GM12878 (cell line): ENCODE measurements at regions not wholly inside any gene's neighbourhood (a gene's known extent, or its start where the extent isn't known, plus 50 kb on each side); places are given as distances from the start of the nearest gene placed in this dataset.

Source experiments
- ATAC-seq: fragments of 200-7000 bp; cut with Tn5 transposase; 3 replicates; pipeline ENCODE4 v1.9.1; 2020; ENCODE audit warnings: mild to moderate bottlenecking, moderate library complexity
- BruUV-seq: library from RNA; stranded (reverse); fragments of 400-500 nt; replicated peaks from 2 replicates; lab custom pipeline; 2021; lab: Mats Ljungman, UMichigan
- CTCF ChIA-PET: fragments of 300-600 bp; sonication (Branson Sonifier 250); formaldehyde crosslinking; extraction: SDS; loops from one replicate; lab custom pipeline; 2021; ENCODE audit warnings: inconsistent platforms; lab: Yijun Ruan, JAX
- POLR2A ChIA-PET: fragments of 350-600 bp; formaldehyde crosslinking; extraction: SDS; loops from one replicate; lab custom pipeline; 2021; ENCODE audit warnings: inconsistent platforms; lab: Charles Lee
- RAD21 ChIA-PET: fragments of 300-600 bp; sonication (Branson Sonifier 250); formaldehyde crosslinking; loops from one replicate; lab custom pipeline; 2023; ENCODE audit warnings: antibody characterized with exemption; ENCODE audit not compliant: unreplicated experiment; lab: Charles Lee
- SMC1A ChIA-PET: fragments of 300-600 bp; sonication (Branson Sonifier 250); formaldehyde crosslinking; loops from one replicate; lab custom pipeline; 2023; ENCODE audit not compliant: unreplicated experiment, uncharacterized antibody; lab: Charles Lee
- DNase-seq: peaks from one replicate; pipeline ENCODE4 v3.0.0-alpha.2; 2011; ENCODE audit warnings: low read depth, low spot score
- FAIRE-seq: peaks from 3 replicates; lab custom pipeline; 2011; peaks lifted over from hg19 to GRCh38; lab: Jason Lieb, UNC
- H2AFZ ChIP-seq: 2 replicates; pipeline ENCODE4 v1.6.0; 2011; ENCODE audit warnings: low read depth, low read length, control low read depth; ENCODE audit not compliant: control insufficient read depth
- H3K27ac ChIP-seq: 2 replicates; pipeline ENCODE4 v1.5.1; 2011; ENCODE audit warnings: control low read depth; ENCODE audit not compliant: control insufficient read depth, insufficient read depth
- H3K27me3 ChIP-seq, 2 experiments: replicated peaks in 1 of 2; 2 replicates each; pipeline versions ENCODE4 v1.6.0 to v1.6.1; 2011; ENCODE audit warnings: low read length in 1 of 2; ENCODE audit not compliant: control insufficient read depth in 2 of 2, insufficient read depth in 2 of 2
- H3K36me3 ChIP-seq, 2 experiments: 2 replicates each; pipeline ENCODE4 v1.5.1; 2011; ENCODE audit warnings: low read length in 1 of 2; ENCODE audit not compliant: control insufficient read depth in 2 of 2, insufficient read depth in 2 of 2
- H3K4me1 ChIP-seq: 2 replicates; pipeline ENCODE4 v1.6.1; 2011; ENCODE audit warnings: mild to moderate bottlenecking, low read length, moderate library complexity, mixed read lengths; ENCODE audit not compliant: control insufficient read depth, insufficient read depth
- H3K4me2 ChIP-seq: 2 replicates; pipeline ENCODE4 v1.6.0; 2011; ENCODE audit warnings: control low read depth; ENCODE audit not compliant: control insufficient read depth, insufficient read depth
- H3K4me3 ChIP-seq: fragments of 200-600 bp; sonication (generic); 2 replicates; pipeline ENCODE4 v1.5.1; 2016
- H3K79me2 ChIP-seq: 2 replicates; pipeline ENCODE4 v1.6.0; 2011; ENCODE audit warnings: low read length; ENCODE audit not compliant: control insufficient read depth, insufficient read depth
- H3K9ac ChIP-seq: 2 replicates; pipeline ENCODE4 v1.8.0; 2011; ENCODE audit warnings: low read length, control low read depth, mixed read lengths; ENCODE audit not compliant: control insufficient read depth, insufficient read depth
- H3K9me3 ChIP-seq: replicated peaks from 3 replicates; pipeline ENCODE4 v1.5.1; 2011; ENCODE audit warnings: mild to moderate bottlenecking, low read length; ENCODE audit not compliant: control insufficient read depth, insufficient read depth
- H4K20me1 ChIP-seq: 2 replicates; pipeline ENCODE4 v1.6.0; 2011; ENCODE audit not compliant: control insufficient read depth, insufficient read depth
- CEBPB ChIP-seq, 2 experiments: fragments of 150-350 bp in 1 of 2; IDR thresholded peaks; 2 replicates each; pipeline ENCODE4 v1.6.1; 2012 to 2014; ENCODE audit warnings: low read depth in 2 of 2, low read length in 2 of 2, borderline replicate concordance in 1 of 2, inconsistent platforms in 1 of 2
- KLF5 ChIP-seq: fragments of 450-650 bp; IDR thresholded peaks from 2 replicates; pipeline ENCODE4 v1.6.1; 2014; ENCODE audit warnings: mild to moderate bottlenecking; ENCODE audit not compliant: partially characterized antibody
- PAX5 ChIP-seq: IDR thresholded peaks from 2 replicates; pipeline ENCODE4 v1.6.1; 2011; ENCODE audit warnings: low read depth, low read length, borderline replicate concordance
- SMC3 ChIP-seq: IDR thresholded peaks from 2 replicates; pipeline ENCODE4 v1.6.1; 2011; ENCODE audit warnings: low read length, improper control_type of control experiment, borderline replicate concordance
- SREBF1 ChIP-seq: IDR thresholded peaks from 2 replicates; pipeline ENCODE4 v1.6.1; 2012; ENCODE audit warnings: mild to moderate bottlenecking, low read length
- SREBF2 ChIP-seq: IDR thresholded peaks from 2 replicates; pipeline ENCODE4 v1.6.1; 2012; ENCODE audit warnings: mild to moderate bottlenecking, low read length
- WGBS: methylation state at CpG from one replicate; pipeline ENCODE4 v1.1.6; 2016; ENCODE audit warnings: low lambda C conversion rate; ENCODE audit not compliant: insufficient replicate concordance, insufficient coverage; ENCODE audit errors: missing lambda C conversion rate; 5-methylcytosine and 5-hydroxymethylcytosine counted together
- in situ Hi-C: fragments of 300-500 bp; cut with MboI; formaldehyde crosslinking; loops from 9 replicates; pipeline ENCODE4 v1.14.3; 2018; ENCODE audit warnings: mixed read lengths
- intact Hi-C: fragments of 100-400 bp; cut with micrococcal nuclease; formaldehyde crosslinking; loops from one replicate; pipeline ENCODE4 v1.14.2; 2022; ENCODE audit not compliant: unreplicated experiment
- TF ChIP-seq, protein P1 (sequence below): fragments of 450-650 bp; IDR thresholded peaks from 2 replicates; pipeline ENCODE4 v1.6.1; 2018; ENCODE audit warnings: borderline replicate concordance, mild to moderate bottlenecking; ENCODE audit not compliant: partially characterized antibody

DNA sequence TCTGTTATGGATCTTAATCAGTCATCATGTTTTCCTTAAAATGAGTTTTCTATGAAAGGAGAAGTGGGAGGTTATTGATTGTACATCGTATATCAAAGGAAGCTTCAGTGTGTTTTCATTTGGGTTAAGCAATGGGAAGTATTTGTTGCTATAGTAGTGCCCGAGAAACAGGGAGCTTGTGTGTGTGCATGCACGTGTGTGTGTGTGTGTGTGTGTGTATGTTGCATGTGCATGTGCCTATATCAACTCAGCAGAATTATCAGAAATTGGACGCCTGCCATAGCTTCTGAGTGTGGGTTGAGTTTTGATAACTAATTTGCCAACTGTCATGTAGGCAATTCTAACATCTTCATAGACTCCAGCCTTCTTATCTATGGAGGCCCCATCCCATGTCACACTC is 246.1 kb upstream of the CRY1 start:
- no peak for TF ChIP-seq CEBPB (IDR thresholded peaks at IDR 0.05; ENCODE audit: borderline replicate concordance in 1 of 2, low read depth in 2 of 2, low read length in 2 of 2)
- TF ChIP-seq KLF5 = no peak
- TF ChIP-seq, protein P1, sequence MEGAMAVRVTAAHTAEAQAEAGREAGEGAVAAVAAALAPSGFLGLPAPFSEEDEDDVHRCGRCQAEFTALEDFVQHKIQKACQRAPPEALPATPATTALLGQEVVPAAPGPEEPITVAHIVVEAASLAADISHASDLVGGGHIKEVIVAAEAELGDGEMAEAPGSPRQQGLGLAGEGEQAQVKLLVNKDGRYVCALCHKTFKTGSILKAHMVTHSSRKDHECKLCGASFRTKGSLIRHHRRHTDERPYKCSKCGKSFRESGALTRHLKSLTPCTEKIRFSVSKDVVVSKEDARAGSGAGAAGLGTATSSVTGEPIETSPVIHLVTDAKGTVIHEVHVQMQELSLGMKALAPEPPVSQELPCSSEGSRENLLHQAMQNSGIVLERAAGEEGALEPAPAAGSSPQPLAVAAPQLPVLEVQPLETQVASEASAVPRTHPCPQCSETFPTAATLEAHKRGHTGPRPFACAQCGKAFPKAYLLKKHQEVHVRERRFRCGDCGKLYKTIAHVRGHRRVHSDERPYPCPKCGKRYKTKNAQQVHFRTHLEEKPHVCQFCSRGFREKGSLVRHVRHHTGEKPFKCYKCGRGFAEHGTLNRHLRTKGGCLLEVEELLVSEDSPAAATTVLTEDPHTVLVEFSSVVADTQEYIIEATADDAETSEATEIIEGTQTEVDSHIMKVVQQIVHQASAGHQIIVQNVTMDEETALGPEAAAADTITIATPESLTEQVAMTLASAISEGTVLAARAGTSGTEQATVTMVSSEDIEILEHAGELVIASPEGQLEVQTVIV = no peak
- no peak for TF ChIP-seq SMC3
- no peak for TF ChIP-seq SREBF2
- no peak for TF ChIP-seq SREBF1
- TF ChIP-seq PAX5 = no peak
- no TSS peak for BruUV-seq
- peaks cover 0 to 2% of the 10 kb centered on the region in 2 experiments; a peak in 3 of 4 replicates for H3K27me3 ChIP-seq
- no peak overlapping the region for H3K4me3 ChIP-seq
- ChIA-PET SMC1A (no interaction called here), POLR2A (no interaction called here), CTCF (no interaction called here), RAD21 (no interaction called here)
- no peak overlapping the region for H2AFZ ChIP-seq
- no peaks in the 10 kb centered on the region for H3K79me2 ChIP-seq
- no peaks in the 10 kb centered on the region for H3K9me3 ChIP-seq
- intact Hi-C loops = no loop called here
- H3K9ac ChIP-seq = no peak overlapping the region
- WGBS = 7% methylated on average over 4 of the region's 4 CpGs
- H4K20me1 ChIP-seq = no peaks in the 10 kb centered on the region
- no peaks in the 10 kb centered on the region for H3K4me1 ChIP-seq
- ATAC-seq (no peak), DNase-seq (no peak), FAIRE-seq (no peak)
- in situ Hi-C loops = no loop called here
- H3K4me2 ChIP-seq = no peak overlapping the region
- no peak overlapping the region for H3K27ac ChIP-seq
- H3K36me3 ChIP-seq = no peaks in the 10 kb centered on the region
